Common myeloid progenitor, CD34-positive (primary cell): ENCODE measurements at regions not wholly inside any gene's neighbourhood (a gene's known extent, or its start where the extent isn't known, plus 50 kb on each side); places are given as distances from the start of the nearest gene placed in this dataset.

Experiments
- CTCF ChIA-PET: fragments of 350-600 bp; sonication (Branson Sonifier 250); formaldehyde crosslinking; loops from one replicate; lab custom pipeline; 2021; ENCODE audit warnings: antibody characterized with exemption; lab: Charles Lee
- POLR2A ChIA-PET: fragments of 350-600 bp; sonication (Branson Sonifier 250); formaldehyde crosslinking; loops from one replicate; lab custom pipeline; 2021; ENCODE audit warnings: antibody characterized with exemption; lab: Charles Lee
- DNase-seq, 3 donors: peaks; one replicate each; pipeline versions ENCODE4 v3.0.0 to v3.0.0-alpha.2; 2013
- H3K27ac ChIP-seq, 2 experiments: 1 replicate in 1 of 2; 2 replicates in 1 of 2; pipeline ENCODE4 v1.7.0; 2013; ENCODE audit warnings: inconsistent platforms in 2 of 2, low read length in 2 of 2, mild to moderate bottlenecking in 2 of 2, low read depth in 1 of 2, moderate library complexity in 1 of 2; ENCODE audit not compliant: severe bottlenecking in 2 of 2, insufficient read depth in 1 of 2, poor library complexity in 1 of 2
- H3K27me3 ChIP-seq, 5 experiments: replicated peaks in 2 of 5; 1 replicate in 3 of 5; 2 replicates in 2 of 5; pipeline versions ENCODE4 v1.6.1 to v1.7.0; 2013; ENCODE audit warnings: low read length in 4 of 5, mild to moderate bottlenecking in 2 of 5, moderate library complexity in 2 of 5, inconsistent platforms in 1 of 5; ENCODE audit not compliant: insufficient read depth in 5 of 5, control insufficient read depth in 4 of 5
- H3K36me3 ChIP-seq, 4 experiments: 1 replicate in 2 of 4; 2 replicates in 2 of 4; pipeline versions ENCODE4 v1.6.1 to v1.7.0; 2013; ENCODE audit warnings: low read length in 3 of 4, control low read depth in 1 of 4, mild to moderate bottlenecking in 1 of 4; ENCODE audit not compliant: control insufficient read depth in 4 of 4, insufficient read depth in 4 of 4
- H3K4me1 ChIP-seq, 4 experiments: 1 replicate in 3 of 4; 2 replicates in 1 of 4; pipeline versions ENCODE4 v1.6.1 to v1.7.1; 2013; ENCODE audit warnings: low read length in 3 of 4, mild to moderate bottlenecking in 3 of 4, control low read depth in 1 of 4, inconsistent platforms in 1 of 4, moderate library complexity in 1 of 4; ENCODE audit not compliant: control insufficient read depth in 4 of 4, insufficient read depth in 4 of 4; ENCODE audit errors: control extremely low read depth in 1 of 4
- H3K4me3 ChIP-seq, 7 experiments: 1 replicate in 4 of 7; 2 replicates in 3 of 7; pipeline versions ENCODE4 v1.5.1 to v1.7.0; 2013; ENCODE audit warnings: mild to moderate bottlenecking in 7 of 7, low read length in 6 of 7, moderate library complexity in 6 of 7, inconsistent platforms in 2 of 7, low read depth in 2 of 7, control low read depth in 1 of 7; ENCODE audit not compliant: insufficient read depth in 4 of 7, control insufficient read depth in 1 of 7; ENCODE audit errors: extremely low read depth in 1 of 7
- H3K9me3 ChIP-seq, 5 experiments: 1 replicate in 4 of 5; 2 replicates in 1 of 5; pipeline versions ENCODE4 v1.6.1 to v1.7.1; 2013; ENCODE audit warnings: low read length in 4 of 5, mild to moderate bottlenecking in 2 of 5, inconsistent platforms in 1 of 5, low read depth in 1 of 5, moderate library complexity in 1 of 5; ENCODE audit not compliant: control insufficient read depth in 4 of 5, insufficient read depth in 2 of 5; ENCODE audit errors: control extremely low read depth in 1 of 5
- WGBS: methylation state at CpG from one replicate; pipeline ENCODE4 v1.1.5; 2013; ENCODE audit not compliant: insufficient coverage; 5-methylcytosine and 5-hydroxymethylcytosine counted together

- H3K4me3 ChIP-seq: no peak overlapping the region
- ChIA-PET POLR2A (no interaction called here), CTCF (no interaction called here)
- WGBS: 87% methylated on average over 8 of the region's 9 CpGs
- H3K36me3 ChIP-seq: no peaks in the 10 kb centered on the region
- no peak overlapping the region for H3K27ac ChIP-seq
- H3K4me1 ChIP-seq: no peaks in the 10 kb centered on the region
- H3K9me3 ChIP-seq: peaks cover 0 to 74% (median 67%) of the 10 kb centered on the region in 5 experiments
- DNase-seq: no peak
- no peaks in the 10 kb centered on the region for H3K27me3 ChIP-seq
Observed at GRCh38 chr15:25183581-25184251, 228.9 kb downstream of the SNRPN start.

GRCh38 chr15:25184356-25185155 lies 229.8 kb downstream of the SNRPN start:
- no peak for DNase-seq
- POLR2A ChIA-PET: no interaction called here
- Histone ChIP-seq H3K4me3 (no peak overlapping the region), H3K27ac (no peak overlapping the region), H3K9me3 (peaks cover 0 to 73% (median 67%) of the 10 kb centered on the region in 5 experiments), H3K27me3 (no peaks in the 10 kb centered on the region), H3K4me1 (no peaks in the 10 kb centered on the region), H3K36me3 (no peaks in the 10 kb centered on the region)
- 86% methylated on average over 12 of the region's 12 CpGs for WGBS
- CTCF ChIA-PET: no interaction called here

- peaks cover 0 to 73% (median 64%) of the 10 kb centered on the region in 5 experiments for H3K9me3 ChIP-seq
- no peaks in the 10 kb centered on the region for H3K36me3 ChIP-seq
- no peak overlapping the region for H3K27ac ChIP-seq
- CTCF ChIA-PET: no interaction called here
- WGBS: 97% methylated on average over 15 of the region's 15 CpGs
- no peak for DNase-seq
- no peak overlapping the region for H3K4me3 ChIP-seq
- no peaks in the 10 kb centered on the region for H3K4me1 ChIP-seq
- no peaks in the 10 kb centered on the region for H3K27me3 ChIP-seq
- POLR2A ChIA-PET: no interaction called here
Observed at GRCh38 chr15:25185156-25185710, 230.4 kb downstream of the SNRPN start.

- H3K9me3 ChIP-seq: peaks cover 0 to 73% (median 65%) of the 10 kb centered on the region in 5 experiments
- no peak overlapping the region for H3K4me3 ChIP-seq
- H3K36me3 ChIP-seq: no peaks in the 10 kb centered on the region
- ChIA-PET POLR2A (no interaction called here), CTCF (no interaction called here)
- H3K27ac ChIP-seq: no peak overlapping the region
- H3K27me3 ChIP-seq: no peaks in the 10 kb centered on the region
- WGBS: 82% methylated on average over 6 of the region's 6 CpGs
- no peak for DNase-seq
- H3K4me1 ChIP-seq: no peaks in the 10 kb centered on the region
Observed at GRCh38 chr15:25185791-25186190, 231.0 kb downstream of the SNRPN start.

- POLR2A ChIA-PET: no interaction called here
- WGBS: 87% methylated on average over 6 of the region's 9 CpGs
Observed at GRCh38 chr15:25186411-25186810, 231.6 kb downstream of the SNRPN start.

GRCh38 chr15:25186906-25187645 lies 232.3 kb downstream of the SNRPN start:
- Histone ChIP-seq H3K27ac (no peak overlapping the region), H3K4me3 (no peak overlapping the region), H3K36me3 (no peaks in the 10 kb centered on the region), H3K27me3 (no peaks in the 10 kb centered on the region), H3K9me3 (peaks cover 0 to 66% (median 64%) of the 10 kb centered on the region in 5 experiments), H3K4me1 (no peaks in the 10 kb centered on the region)
- POLR2A ChIA-PET: no interaction called here
- CTCF ChIA-PET: no interaction called here
- DNase-seq: no peak
- 82% methylated on average over 9 of the region's 14 CpGs for WGBS

More at GRCh38 chr15:25186411-25186810, 231.6 kb downstream of the SNRPN start:
- DNase-seq: no peak
- no peaks in the 10 kb centered on the region for H3K36me3 ChIP-seq
- CTCF ChIA-PET: no interaction called here
- H3K9me3 ChIP-seq: peaks cover 0 to 70% (median 65%) of the 10 kb centered on the region in 5 experiments
- H3K27ac ChIP-seq: no peak overlapping the region
- no peaks in the 10 kb centered on the region for H3K4me1 ChIP-seq
- H3K4me3 ChIP-seq: no peak overlapping the region
- H3K27me3 ChIP-seq: no peaks in the 10 kb centered on the region
